Activated naive CD4-positive, alpha-beta T cell (primary cell): ENCODE measurements at regions not wholly inside any gene's neighbourhood (a gene's known extent, or its start where the extent isn't known, plus 50 kb on each side); places are given as distances from the start of the nearest gene placed in this dataset.
"Not testable (repeated sequence)": the region's sequence is repeated elsewhere in the genome, so short reads cannot be mapped to it uniquely, and the experiment has no call there.

Experiments
- DNase-seq, 4 experiments: peaks; one replicate each; lab custom pipeline; 2025; lab: John Stamatoyannopoulos, UW

DNA sequence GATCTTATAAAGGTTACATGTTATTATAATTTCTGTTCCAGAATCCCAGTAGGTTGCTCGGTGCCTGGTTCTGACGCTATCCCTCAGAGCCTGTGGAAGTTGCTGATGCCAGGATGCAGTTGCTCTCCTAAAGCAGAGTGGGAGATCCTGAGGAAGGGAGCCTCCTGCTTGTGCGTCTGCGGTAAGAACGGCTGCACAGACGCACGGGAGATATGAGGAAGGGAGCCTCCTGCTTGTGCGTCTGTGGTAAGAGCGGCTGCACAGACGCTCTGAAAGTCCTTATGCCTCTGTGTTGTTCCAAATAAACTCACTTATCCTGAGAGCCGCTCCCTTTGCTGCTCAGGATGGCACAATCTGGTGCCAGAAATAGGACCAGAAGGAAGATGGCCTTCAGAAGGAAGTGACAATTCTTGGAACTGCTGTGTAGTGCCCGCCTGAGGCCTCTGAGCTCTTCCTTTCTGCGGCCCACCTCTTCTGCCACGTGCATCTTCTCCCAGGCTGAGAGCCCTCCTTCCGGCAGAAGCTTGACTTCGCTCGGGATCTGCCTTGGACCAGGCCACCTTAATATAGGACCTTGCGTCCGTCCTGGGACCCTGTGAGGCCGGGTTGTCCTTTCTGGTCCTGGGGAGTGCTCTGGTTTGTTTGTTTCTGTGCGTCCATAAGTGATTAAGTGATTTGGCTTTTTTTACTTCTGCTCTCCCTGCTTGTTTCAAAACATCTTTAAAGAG, 89.5 kb downstream of the RTP5 start:
- no peak for DNase-seq

DNA sequence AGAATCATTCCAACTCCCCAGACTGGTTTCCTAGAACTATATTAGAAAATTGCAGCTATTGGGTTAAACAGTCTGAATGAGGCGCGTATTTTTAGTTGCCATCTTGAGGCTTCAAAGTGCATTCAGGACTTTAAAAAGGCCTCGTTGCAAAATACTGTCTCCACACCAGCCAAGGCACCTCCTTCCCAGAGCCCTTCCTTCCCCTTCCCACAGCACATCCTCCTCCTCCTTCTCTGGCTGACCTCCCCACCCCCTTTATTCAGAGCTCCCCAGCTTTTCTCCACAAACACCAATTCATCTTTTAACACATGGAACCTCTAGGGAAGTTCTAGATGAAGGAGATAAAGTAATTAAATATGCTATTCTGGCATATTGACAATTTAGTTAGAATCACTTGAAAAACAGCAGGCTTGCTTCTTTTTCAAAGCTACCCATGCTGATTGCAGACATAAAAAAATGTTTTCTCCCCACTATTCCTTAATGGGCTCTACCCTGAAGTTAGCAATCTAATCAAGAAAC, 90.3 kb downstream of the RTP5 start:
- DNase-seq = no peak

DNA sequence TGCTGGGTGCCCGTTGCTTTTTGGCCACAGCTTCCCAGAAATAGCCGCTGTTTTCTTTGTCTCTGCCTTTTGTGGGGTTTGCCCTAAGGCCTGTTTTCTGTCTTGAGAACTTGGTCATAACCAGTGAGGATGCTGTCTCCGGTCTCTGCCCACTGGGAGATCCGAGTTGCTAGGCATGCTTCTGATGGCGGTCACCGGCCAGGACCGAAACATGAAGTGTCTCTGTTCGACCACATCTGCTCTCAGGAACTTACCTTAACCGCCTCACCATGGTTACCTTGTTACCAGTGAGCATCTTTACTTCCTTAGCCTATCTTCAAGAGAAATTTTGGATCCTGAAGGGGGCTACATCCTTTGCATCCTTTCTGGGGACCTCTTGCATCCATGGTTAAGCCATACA, 91.9 kb downstream of the RTP5 start:
- no peak for DNase-seq

DNA sequence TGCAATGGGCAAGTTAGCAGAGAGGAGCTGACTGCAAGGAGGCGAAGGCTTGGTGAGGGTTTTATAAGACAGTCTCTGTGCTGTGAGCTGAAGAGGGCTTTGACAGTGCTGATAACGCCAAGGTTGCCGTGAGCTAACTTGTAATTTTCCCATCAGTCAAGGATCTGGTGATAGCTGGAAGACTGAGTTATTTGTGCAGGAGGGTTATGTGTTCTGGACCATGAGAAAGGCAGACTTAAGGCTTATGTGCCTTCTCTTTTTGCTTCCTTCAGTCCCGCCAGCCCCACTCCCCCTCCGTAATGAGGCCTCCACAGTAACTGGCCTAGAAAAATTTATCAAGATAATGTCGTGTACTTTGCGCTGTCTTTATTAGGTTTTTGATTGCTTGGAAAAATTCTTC, 94.6 kb downstream of the RTP5 start:
- no peak for DNase-seq

DNA sequence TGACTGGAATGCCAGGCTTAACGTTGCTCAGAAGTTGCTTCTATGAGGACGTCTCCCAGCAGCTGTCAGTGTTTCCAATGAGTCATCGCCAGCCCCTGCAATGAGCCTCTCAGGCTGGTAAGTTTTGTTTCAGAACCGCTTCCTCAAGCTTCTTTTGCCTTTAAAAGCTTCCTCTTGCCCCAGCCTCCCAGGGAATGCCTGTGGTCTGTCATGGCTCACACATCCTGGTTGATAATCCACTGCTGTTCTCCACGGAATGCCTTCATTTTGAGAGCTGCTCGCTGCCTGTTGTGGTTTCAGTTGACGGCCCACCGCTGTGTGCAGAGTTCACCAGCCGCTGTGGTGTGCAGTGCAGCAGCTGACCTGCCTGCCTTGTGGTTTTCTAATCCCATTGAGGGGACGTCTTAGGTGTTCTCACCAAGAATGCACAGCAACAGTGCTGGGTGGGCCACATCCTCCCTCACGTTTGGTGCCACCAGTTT, 96.4 kb downstream of the RTP5 start:
- peak in 2 of 4 experiments; percentile 10 to 15 for DNase-seq

DNA sequence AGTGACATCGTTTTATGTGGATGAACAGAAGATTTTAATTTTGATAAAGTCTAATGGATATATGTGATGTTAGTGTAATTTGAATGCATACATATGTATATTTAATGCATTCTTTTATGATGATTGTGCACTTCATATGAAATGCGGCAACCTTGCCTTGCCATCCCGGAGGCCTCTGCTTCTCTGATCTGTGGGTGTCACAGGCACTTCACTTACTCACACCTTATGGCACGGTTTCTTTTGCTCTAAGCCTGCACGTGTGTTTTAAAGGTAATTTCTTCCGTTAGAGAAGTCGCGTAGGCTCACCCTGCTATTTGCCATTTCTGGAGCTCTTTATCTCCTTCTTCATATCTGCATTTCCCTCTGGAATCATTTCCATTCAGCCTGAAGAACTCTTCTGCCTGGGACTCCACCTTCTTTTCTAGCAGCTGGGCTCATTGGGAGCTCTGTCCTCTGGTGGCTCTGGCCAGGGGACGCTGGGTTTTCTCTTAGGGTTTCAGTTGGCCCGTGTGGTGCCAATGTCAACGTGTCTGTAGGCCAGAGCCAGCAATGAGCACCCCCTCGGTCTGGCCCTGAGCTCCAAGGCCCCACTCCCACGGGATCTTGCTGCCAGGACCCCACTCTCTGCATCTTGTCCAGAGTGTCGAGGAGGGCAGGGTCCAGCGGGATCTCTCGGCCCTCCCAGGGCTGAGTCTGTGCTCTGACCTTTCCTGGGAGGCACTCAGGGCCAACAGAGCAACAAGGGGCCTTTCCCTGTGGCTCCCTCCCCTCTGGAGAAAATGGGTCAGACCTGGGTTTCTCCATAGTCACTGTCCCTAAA, 97.3 kb downstream of the RTP5 start:
- DNase-seq = no peak

DNA sequence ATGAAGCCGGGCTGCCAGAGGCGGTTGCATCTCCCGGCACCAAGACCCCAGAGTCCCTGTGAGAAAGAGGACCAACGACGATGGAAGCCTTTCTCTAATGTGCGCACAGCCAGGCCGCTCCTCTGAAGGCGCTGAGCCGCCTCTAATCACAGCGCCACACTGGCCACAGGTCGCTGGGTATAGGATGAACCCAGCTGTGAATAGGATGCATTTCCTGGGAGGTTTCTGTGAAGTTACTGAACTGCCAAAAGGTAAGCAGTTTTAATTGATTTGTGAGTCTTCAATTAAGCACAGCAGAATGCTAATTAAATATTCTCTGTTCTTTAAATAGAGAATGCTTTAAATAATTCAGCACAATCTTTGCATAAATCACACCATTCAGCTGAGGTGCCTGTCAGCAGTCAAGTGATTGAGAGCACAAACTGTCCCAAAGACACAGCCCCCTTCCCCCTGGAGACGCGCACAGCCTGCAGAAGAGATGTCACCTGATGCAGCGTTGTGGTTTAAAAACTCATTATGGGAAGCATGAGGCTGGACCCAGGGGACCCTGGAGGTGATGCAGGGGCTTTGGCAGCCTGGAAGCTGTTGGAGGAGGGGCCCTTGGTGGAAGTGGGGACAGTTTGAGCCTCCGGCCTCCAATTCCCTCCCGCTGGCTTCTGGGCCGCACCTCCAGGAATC, 98.1 kb downstream of the RTP5 start:
- no peak for DNase-seq

DNA sequence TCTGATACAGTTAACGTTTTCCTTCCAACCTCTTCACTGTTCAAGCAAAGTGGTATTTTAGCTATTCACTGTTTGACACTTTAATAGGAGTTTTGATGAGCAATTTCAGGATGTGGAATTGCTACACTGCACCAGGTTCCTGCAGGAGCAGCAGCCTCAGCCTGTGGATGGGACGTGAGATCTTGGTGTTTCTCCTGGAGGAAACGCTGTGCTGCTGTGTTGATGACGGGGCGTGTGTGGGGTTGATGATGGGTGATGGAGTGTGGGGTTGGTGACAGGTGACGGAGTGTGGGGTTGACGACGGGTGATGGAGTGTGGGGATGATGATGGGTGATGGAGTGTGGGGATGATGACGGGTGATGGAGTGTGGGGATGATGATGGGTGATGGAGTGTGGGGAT, 98.9 kb downstream of the RTP5 start:
- DNase-seq = no peak

DNA sequence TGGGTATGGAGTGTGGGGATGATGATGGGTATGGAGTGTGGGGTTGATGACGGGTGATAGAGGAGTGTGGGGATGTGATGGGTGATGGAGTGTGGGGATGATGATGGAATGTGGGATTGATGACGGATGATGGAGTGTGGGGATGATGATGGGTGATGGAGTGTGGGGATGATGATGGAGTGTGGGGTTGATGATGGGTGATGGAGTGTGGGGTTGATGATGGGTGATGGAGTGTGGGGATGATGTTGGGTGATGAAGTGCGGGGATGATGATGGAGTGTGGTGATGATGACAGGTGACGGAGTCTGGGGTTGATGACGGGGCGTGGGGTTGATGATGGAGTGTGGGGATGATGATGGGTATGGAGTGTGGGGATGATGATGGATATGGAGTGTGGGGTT, 99.7 kb downstream of the RTP5 start:
- DNase-seq = not testable (repeated sequence)

DNA sequence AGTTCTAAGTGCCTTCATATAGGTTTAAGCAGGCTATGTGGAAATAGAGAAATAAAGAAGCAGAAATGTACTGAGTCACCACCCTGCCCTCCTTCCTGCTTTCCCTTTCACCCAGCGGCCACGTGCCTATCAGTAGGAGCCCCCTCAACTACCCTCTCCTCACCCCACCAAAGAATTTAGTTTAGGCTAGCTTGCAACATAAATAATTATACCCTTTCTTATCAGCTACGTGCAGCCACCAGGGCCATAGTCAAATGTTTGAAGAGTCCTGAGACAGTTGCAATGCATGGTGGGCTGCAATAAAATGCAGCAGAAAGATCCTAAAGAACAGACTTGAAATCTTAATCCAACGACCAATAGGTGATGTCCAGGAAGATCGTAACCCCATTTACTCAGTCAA, 101.2 kb downstream of the RTP5 start:
- DNase-seq = no peak

DNA sequence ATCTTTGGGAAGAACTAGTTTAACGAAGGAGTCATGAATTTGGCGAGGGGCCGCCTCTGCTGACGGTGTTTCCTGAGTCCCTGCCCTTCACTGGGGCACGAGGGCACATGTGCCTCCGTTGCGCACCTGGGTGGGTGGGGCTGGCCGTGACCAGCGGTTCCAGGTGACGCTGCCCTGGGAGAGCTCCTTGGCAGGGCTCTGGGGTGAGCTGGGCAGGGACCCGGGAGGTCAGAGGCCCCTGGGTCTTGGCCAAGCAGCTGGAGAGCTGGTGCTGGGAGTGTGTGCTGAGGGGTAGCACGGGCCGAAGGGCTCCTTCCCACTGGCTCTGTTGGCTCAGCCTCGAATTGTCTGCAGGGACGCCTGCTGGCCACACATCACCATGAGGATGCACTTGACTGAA, 104.6 kb downstream of the RTP5 start:
- no peak for DNase-seq

DNA sequence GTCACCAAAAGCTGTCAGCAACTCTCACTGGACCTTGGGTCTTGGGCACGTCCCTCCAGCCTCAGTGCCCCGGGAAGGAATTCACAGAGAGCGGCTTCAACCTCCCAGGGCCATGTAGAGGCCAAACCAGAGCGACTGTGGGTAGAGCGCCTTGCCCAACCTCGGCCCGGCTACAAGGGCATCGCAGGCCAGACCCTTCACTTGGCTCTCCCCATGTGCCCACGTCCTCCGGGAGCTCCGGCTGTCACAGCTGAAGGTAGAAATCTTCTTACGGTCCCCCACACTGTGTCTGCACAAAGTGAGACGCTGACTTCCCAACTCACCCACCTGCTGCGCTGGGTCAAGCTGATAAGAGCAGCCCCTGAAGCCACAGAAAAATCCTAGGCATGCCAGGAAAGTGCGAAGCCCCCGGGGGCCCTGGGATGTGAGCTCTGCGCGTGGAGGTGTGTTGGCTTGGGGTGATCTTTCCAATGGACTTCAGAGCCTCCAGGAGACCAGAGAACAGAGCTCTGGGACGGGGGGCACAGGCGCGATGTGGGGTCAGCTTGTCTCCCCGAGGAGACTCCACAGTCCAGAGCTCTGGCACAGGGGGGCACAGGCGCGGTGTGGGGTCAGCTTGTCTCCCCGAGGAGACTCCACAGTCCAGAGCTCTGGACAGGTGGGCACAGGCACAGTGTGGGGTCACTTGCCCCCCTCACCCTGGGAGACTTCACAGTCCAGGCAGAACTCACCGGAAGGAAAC, 105.5 kb downstream of the RTP5 start:
- DNase-seq = no peak

DNA sequence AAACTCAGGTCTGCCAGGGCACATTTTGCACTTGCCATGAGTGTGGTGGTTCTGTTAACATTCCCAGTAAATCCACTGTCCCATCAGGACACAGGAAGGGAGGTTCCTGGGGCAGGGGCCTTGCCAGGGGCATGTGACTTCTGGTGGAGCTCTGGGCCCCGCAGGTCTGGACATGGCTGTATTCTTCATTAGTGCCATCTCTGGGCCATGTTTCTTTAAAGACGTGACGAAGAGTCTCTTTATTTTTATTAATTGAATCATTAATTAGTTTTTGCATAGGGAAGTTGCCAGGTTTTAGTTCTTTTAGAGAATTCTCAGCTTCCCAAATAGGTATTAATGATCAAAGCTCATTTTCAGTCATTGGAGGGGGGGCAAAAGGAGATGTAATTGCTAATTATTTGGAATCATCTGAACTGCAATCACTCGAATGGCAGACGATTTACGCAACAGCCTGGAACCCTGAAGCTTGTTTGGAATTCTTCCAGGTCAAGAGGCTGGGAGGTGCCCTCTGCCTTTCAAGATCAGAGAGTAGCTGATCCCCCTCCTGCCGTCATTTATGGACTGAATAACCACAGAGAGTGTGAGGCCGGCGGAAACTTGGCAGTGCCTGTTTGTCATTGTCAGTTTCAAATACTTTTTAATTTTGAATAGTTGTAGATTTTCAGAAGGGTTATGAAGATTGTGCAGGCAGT, 106.2 kb downstream of the RTP5 start:
- DNase-seq = no peak

DNA sequence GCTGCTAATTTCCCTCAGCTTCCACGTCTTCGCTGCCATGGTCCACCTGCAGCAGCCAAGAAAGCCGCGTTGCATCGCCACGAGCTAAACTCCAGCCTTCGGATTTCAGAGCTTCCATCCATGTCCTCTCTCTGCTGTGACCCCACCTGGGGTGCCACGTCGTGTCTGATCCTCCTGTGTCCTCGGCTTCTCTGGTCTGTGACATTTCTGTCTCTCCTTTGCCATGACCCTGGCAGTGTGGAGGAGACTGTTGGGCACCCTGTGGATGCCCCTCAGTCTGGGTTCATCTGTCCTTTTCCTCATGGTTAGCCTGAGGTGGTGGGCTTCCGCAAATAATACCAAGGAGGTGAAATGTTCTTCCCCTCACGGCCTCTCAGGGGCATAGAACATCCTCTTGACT, 106.8 kb downstream of the RTP5 start:
- DNase-seq = no peak

DNA sequence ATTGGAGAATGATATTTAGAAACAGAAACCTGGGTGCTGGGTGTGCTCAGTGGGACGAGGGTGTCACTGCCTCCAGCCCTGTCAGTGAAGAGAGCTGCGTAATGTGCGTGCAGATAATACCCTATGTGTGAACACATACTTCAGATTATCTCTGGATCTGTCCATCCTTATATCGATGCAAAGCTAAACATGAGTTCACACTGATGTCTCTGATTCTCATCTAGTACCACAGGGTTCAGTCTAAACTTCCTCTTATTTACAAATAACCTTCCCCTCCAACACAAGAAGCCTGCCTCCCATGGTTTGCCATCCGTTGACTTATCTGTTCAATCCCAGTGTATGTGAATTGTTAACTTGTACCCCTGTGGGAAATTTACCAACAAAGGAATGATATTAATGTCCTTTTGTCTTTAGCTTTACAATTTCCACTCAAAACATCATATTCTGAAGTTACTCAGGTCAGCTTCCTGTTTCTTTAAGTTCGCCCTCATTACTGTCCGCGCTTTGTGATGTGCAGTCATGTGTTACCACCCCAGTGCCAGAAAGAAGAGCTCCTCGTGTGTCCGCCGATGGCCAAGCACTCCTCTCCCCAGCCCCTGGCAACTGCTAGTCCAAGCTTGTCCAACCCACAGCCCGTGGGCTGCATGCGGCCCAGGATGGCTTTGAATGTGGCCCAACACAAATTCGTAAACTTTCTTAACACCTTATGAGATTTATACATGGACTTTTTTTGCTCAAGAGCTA, 108.2 kb downstream of the RTP5 start:
- DNase-seq = no peak

DNA sequence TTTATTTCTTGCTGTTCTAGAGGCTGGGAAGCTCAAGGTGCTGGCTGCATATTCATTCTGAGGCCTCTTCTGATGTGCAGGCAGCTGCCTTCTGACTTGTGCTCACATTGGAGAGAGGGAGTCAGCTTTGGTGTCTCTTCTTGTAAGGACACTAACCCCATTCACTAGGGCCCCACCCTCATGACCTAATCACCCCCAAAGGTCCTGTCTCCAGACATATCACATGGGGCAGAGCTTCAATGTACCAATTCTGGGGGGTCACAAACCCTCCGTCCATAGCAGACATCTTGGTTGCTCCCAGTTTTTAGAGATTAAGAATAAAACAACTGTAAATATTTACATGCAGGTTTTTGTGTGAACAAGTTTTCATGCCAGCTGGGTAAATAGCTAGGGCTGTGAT, 109.1 kb downstream of the RTP5 start:
- no peak for DNase-seq

DNA sequence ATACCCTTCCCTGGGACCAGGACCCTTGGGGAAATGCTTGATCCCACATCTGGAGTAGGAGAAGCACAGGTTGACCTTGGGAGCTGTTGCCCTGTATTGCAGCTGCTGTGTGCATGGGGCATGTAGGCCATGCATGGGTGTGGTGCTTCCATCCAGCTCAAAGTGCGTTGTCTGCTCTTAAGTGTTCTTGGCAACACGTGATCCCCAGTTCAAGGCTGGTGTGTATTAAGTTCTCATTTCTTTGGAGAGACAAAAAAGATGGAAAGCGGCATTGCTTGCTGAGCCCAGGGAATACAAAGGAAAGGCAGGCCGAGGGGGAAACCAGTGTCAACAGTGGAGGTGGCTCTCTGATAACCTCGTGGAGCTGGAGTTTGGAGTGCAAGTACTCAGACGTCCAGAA, 110.7 kb downstream of the RTP5 start:
- no peak for DNase-seq

DNA sequence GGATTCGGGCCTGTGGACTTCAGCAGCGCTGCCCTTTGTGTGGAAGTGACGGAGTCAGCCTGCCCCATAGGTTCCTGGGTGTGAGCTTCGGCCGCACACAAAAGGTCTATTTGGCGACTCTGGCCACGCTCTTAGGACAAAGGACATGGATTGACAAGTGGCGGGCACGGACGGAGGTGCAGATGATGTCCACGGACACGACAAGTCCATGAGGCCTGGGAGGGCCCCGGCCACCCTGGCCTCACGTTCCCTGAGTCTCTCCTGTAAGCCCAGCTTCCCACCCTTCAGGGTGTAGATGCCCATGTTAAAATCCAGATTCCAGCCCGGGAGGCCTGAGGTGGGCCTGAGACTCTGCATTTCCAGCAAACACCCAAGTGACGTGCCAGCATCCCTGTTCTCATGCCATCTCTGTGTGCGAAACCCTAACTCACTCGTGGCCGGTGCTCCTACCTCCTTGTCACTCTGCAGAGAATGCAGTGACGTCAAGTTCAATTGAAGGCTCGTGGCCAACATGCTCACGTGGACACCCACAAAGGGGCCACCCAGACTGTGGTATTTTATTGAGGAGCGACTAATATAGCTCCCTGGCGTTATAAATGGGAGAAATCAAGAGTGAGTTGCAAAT, 111.7 kb downstream of the RTP5 start:
- DNase-seq = no peak

DNA sequence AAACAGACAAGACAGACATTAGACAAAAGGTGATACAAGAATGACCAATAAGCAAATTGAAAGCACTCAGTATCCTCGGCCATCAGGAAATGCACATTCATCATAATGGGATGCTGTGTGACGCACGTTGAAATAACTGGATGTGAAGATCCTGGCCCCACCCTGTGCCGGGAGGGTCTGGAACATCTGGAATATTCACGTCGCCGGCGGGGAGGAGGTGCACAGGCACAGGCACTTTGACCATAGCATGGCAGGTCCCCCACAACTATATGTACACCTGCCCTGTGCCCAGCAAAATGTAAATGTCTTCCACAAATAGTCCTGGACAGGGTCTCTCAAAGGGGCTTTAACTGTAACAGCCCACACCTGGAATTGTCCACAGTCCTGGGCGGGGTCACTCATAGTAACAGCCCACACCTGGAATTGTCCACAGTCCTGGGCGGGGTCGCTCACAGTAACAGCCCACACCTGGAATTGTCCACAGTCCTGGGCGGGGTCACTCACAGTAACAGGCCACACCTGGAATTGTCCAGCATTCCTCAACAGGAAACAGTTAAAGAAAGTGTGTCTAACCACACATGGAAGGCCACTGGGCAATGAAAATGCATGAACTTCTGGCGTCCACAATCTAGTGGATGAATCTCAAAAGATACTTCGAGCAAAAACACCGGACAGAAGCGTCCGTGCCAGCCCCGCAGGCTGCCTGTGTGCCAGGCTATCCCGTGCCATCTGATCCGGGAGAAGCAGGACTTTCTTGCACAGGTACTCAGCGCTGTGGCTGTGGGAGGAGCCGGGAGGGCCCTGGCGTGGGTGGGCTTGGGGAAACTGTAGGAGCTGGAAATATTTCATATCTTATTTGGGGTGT, 113.4 kb downstream of the RTP5 start:
- DNase-seq = no peak
